ENCODE measurements at regions not wholly inside any gene's neighbourhood (a gene's known extent, or its start where the extent isn't known, plus 50 kb on each side); places are given as distances from the start of the nearest gene placed in this dataset.

DNA sequence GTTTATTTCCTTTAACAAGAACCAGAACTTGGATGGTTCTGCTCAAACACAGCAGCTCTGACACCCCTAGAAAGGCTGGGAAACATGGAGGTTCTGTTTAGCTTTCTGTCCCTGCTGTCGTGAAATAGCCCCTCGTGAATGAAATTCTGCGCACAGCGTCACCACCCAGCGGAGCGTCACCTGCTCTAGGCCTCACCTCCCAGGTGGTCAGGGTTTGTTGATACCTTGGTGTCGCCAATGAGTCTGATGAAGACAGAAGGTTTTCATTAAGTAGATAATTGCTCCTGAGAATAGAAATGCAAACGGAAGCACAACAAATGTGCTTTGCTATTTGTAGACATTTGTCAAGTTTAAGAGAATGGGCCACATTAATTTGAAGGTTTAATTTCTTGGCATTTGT, 135.1 kb downstream of the EDN3 start:
- DNase-seq (ENCODE audit: low read depth), result no peak

DNA sequence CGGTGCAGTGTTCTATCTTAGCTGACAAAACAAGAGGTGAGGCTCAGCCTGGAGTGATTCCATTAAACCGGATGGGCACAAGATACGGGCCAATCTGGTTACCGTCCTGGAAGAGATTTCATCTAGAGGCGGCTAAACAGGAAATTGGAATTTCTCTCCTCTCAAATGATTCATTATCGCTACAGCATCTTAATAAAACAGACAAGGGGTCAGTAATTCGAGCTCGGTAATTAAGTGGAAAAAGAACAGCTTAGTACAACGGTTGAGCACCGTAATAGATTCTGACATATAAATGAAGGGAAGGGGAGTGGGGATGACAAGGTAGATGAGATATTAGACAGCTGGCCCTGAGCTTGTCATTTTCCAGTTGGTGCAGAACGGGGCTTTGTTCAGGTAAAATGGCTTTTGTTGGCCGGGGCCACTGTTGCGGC, 137.2 kb downstream of the EDN3 start:
- no peak for DNase-seq (ENCODE audit: low read depth)

DNA sequence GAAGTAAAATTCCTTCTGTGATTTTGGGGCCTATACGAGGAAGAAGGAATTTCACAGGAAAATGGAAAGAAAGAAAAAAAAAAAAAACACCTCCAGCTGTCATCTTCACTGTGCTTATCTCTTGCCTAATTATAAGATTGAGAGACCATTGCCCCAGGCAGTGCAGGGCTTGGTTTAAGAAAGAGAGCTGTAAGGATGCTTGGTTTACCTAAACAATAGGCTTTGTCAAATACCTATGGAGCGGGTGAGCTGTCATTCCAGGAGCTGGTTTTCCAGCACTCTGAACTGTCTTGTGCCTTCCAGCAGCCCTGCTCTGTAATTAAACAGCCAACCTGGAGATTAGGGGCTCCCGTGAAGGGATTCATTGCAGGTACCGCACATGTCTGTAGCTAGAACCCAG, 137.8 kb downstream of the EDN3 start:
- no peak for DNase-seq (ENCODE audit: low read depth)

DNA sequence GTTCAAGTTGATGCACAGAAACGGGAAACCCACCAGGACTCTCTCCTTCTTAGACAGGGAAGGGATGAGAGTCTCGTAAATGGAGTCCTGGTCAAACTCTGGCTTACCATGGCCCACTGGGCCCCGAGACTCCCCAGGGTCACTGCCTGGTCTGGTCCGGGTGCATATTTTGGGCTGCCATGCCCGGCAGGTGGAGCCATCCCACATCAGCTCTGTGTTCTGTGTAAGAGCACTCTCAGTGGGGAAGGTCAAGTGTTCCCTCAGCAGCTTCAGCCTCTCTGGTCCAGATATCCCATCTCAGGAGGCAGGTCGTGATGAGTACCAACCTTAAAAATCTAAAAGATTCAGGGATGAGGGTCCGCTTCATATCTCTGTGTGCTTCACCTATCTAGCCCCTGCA, 138.8 kb downstream of the EDN3 start:
- no peak for DNase-seq (ENCODE audit: low read depth)

DNA sequence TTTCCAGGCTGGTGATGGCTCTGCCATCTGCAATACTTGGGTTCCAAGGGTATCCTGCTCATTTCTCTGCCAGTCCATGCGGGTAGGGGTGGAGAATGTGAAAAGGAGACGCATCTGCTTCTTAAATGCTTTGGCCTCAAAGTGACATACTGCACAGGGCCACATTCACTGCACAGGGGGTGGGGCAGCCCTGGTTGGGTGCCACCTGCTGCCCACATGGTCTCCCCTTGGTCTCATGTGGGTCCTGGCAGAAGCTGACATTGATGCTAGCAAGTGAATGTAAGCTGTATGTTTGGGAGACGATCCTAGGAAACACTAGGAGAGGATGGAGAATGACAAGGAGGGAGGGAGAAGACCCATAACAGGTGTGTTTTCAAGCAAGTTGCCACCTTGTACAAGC, 140.9 kb downstream of the EDN3 start:
- no peak for DNase-seq (ENCODE audit: low read depth)

DNA sequence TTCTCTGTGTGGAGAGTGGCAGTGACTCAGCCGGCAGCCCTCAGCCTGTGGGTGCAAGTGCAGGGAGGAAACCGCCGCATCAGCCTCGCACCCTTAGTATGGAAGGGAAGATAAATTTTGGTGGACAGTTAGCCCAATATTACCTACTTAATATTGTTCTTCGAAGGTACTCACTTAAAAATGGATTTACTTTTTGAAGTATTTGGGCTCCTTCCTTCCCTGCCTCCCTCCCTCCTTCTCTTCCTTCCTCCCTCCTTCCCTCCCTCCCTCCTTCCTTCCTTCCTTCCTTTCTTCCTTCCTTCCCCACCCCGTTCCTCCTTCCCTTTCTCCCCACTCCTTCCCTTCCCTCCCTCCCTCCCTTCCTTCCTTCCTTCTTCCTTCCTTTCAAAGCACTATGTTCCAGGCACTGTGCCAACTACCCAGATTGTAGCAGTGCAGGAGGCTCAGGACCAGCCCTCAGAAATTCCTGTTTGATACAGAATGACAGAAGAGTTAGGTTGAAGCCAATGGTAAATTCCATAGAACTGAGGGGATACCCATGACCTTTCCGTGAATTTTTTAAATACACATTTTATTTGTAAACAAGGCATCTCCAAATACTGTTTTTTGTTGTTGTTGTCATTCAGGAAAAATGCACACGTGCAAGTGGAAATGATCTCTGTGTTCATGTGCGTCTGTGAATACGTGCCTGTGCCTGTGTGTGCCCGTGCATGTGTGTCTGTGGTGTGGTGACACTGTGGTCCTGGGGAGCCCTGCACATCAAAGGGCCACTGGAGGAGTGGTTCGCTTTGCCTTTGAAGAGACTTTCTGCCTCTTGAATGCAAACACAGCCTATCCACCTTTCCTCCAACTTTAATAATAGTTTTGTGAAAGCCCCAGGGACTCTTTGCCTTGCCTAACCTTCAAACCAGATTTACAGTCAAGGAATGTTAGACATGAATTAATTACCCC, 141.7 kb downstream of the EDN3 start:
- DNase-seq (ENCODE audit: low read depth), result no peak

DNA sequence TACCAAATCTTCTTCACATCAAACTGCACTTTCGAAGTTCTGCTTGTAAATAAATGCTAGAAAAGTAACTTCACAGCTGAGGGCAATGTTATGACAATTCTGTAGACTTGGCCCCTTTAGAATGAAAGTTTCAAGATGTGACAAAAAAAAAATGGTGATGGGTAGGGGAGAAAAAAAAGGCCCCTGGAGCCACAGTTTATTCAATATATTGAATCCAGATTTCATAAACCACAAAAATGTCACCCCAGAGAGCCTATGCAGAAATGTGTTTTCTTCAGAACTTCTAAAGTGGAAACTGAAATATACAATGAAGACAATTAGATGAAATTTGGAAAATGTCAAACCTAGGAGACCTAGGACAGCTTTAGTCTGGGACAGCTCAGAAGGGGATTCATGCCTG, 143.1 kb downstream of the EDN3 start:
- no peak for DNase-seq (ENCODE audit: low read depth)

DNA sequence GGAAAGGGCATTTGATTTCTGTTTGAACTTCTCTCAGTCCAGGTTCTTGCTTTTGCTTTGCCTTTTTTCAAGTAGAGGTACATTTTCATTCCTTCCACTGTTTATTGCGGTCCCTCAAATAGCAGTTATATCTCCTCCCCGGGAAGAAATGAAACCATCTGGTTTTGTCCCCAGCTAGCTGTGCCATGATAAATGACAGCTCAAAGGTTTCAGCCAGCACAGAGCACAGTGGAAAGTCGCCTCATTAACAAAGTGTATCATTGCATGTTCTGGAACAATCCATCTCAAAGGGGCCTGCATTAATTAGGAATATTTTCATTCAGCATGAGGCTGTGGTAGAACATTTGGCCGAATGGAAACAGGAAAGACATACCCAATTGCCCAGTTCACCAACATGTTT, 146.0 kb downstream of the EDN3 start:
- no peak for DNase-seq (ENCODE audit: low read depth)

DNA sequence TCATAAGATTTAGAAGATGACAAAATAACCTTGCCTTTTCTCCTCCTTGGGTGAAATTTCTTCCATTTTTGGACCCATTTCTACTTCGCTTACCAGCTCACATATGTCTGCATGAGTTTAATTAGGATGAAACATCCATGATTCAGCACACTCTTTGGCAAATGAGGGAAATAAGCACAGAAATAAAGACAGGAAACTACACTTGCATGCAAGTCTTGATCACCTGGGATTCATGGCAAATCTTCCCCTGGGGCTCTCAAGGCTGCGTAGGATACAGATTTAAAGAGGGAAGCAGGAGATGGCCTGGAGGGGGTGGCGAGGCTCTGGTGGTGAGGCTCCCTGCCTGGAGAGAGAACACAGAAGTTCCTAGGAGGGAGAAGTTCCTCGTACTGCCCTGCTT, 147.8 kb downstream of the EDN3 start:
- no peak for DNase-seq (ENCODE audit: low read depth)

DNA sequence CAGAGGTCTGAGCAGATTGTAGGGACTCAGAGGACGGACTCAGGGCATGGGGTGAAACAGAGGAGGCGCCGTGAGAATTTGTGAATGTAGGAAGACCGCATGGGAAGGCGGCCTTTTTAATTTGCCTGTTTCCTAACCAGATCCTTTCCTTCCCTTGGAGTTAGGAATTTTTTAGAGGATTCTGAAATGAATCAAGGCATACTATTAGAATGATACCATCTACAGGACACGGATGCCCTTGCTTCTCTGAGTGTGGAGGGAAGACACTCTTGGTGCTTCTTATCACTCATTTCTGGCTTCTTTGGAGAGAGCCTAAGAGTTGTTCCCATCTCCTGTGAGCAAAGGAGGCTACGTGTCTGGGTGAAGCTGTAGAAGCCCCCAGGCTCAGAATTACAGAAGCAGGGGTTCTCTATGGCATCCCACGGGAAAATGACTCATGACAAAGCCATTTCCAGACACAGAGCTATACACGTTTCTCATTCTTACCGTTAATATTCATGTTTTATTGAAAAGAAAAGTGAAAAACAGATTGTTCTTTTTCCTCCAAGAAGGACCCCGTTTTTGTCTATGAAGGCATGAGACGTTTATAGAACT, 148.5 kb downstream of the EDN3 start:
- DNase-seq (ENCODE audit: low read depth), result no peak

DNA sequence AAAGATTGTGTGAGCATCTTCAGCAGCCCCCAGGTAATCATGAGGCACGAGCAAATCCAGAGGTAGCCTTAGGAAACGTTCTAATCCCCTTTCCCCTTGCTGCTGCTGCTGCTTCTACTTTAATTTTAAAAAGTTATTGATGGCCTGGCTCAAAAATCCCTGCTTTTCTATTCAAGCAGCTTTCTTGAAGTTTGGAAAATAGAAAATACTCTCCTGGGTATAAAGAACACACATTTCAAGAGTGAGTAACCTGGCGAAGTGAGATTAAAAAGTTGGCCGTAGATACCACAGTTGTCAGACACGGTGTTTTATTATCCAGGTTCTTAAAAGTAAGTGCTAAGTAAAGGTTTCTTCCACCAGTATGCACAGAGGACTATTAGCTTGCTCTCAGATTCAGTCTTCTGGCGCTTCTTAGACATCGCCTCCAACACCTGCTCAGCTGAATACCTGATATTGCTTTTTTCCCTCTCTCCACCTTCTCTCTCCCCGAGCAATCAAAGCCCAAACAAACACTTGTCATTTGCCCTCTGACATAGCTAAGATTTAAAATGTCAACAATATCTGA, 150.7 kb downstream of the EDN3 start:
- no peak for DNase-seq (ENCODE audit: low read depth)

DNA sequence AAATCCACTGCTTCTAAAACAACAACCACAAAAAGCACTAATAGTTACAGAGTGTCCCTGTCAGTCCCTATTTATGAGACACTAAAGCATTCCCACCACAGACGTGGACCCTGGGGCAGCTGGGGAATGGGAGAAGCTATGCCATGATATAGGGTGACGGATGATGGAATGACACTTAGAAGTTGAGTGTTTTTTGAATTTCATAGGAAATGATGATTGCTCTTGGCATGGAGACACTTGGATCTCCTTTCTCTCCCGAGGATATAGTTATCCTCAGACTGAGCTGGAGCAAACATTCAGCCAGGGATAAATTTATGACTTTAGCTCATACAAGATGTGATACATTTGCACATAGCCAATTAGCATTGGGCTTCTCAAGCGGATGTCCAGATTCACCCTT, 151.2 kb downstream of the EDN3 start:
- DNase-seq (ENCODE audit: low read depth), result no peak

DNA sequence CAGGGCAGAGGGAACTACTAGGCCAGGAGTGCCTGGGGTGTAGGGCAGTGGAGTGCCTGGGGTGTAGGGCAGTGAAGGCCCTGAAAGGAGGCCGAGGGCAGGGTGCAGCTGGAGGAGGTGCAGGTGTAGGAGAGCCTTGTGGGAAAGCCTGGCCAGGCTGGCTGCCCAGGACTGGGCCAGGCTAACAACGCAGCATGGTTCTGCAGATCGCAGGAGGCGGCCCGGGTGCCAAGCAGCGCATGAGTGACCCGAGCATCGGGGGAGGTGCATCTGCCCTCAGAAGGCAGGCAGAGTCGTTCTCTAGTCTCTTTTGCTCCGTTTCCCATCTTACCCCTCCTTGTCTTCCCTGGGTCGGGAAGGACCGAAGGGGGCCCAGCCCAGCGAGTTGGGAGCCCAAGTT, 151.5 kb upstream of the PHACTR3 start:
- no peak for DNase-seq (ENCODE audit: low read depth)

DNA sequence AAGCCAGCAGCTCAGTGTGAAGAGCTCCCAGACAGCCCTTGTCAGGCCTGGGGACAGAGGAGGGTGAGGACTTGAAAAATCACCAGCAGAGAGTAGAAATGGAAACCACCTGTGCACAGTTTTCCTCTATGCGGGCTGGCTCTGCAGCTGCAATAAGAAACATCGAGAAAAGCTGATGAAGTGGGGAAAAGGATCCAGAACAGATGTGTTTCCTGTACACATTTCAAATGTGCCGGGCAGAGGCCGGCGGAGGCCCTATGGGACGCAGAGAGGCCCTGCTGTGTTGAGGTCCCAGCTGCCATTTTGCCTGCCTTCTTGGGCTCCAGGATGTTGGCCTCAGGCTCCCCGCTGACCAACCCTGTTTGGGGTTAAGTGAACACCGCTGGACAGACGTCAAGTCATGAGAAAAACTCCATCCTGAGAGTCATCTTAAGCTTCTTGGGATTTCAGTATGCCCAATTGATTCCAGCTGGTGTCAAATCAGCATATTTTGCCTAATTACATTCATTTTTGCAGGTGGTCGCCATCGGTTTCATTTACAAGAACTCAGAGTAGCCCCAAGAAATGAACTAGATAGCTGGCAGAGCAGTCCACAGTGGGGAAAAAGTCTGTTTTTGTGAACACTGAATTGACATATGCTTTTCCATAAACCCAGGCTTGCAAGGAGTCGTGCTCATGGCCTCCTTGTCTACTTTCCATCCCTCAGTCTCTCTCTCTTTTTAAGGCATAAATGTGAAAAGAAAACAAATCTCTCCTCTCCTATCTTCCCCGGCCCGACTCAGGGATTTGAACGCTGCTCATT, 150.4 kb upstream of the PHACTR3 start:
- DNase-seq (ENCODE audit: low read depth), result no peak

DNA sequence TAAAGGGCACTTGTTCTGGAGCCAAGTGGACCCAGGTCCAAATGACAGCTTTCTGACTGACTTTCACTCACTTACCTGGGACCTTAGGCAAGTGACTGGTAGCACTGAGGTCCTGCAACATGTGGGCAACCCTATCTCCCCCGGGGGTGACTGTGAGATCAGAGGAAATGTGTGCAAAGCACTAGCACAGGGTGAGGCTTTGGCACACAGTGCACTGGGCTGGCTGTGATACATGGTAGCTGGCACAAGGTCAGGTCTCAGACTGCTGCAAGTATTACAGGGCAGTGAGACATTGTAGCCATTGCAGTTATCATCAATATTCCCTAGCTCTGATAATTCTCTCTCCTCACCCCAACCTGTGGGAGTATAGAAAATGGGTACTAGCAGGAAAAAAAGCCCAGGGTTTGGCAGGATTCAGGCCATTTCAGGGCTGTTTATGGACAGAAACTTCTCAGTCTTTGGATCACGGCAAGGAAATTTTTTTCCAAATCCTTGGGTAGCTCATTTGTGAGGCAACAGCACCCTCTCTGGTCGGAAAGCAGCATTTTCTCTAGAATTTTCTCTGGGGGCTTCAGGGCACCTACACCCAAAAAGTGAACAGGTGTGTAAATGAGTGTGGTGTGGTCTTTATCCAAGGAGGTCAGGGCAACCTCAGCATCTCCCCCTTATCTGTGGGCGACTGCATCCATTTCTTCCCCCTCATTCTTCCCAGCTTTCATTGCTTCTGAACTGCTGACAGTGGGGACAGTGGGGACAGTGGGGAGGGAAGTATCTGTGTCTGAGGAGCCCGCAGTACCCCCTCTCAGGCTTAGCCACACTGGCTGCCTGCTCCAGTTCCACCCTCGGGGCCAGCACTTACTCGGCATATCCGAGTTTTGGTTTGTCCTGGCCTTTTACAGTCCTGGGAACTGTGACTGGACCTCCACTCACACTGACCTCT, 148.7 kb upstream of the PHACTR3 start:
- DNase-seq (ENCODE audit: low read depth), result no peak

DNA sequence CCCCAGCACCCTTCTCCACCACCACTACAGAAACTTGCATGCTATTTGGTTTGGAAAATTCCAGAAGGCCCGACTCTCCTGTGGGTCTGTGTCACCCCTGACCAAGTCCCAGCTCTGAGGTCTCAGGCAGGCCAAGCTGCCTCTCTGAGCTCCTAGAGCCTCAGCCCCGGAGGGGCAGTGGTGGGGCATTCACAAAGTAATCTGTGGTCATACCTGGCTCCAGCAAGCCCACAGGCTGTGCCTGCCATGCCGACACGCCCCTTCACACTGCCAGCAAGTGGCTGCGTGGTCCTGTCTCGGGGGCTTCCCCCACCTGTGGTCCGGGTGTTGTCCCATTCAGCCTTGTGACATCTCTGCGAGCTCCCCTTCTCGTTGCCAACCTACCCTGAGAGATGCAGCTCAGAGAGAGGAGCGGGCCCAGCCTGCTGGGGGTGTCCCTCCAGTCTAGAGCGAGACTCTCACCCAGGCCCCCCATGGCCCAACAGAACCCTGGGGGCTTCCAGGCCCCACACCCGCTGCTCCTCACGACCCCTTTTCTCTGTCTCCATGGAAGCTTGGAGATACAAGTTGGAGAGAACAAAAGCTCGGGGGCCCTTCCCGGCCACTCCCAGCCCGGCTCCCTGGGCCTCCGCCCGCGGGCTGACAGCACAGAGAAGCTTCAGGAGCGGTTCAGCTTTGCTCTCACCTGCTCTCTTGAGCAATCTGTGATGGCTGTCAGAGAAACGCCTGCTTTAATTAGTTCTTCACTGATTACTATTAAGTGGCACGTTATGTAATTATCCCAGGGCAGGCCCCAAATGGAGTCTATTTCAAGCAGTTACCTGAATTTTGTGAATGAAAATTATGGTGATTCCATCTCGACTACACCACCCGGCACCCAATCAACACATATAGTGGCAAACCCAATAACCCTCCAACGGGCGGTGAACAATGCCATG, 147.7 kb upstream of the PHACTR3 start:
- no peak for DNase-seq (ENCODE audit: low read depth)

DNA sequence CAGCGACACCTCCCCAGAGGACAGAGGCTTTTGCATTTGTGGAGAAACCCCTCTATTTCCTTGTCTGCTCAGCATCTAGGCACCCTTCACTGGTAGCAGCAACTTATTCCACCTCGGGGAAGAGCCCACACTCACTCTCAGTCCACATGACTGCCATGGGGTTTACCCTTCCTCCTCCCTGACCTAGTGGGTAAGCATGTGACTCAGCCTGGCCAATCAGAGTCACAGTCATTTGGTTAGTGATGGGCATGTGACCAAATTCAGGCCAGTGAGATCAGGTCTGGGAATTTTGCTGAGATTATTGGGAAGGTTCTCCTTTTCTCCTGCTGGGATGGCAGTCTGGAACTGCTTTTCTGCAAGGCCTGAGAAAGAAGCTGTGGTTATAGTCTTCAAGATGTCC, 145.7 kb upstream of the PHACTR3 start:
- DNase-seq (ENCODE audit: low read depth), result no peak

DNA sequence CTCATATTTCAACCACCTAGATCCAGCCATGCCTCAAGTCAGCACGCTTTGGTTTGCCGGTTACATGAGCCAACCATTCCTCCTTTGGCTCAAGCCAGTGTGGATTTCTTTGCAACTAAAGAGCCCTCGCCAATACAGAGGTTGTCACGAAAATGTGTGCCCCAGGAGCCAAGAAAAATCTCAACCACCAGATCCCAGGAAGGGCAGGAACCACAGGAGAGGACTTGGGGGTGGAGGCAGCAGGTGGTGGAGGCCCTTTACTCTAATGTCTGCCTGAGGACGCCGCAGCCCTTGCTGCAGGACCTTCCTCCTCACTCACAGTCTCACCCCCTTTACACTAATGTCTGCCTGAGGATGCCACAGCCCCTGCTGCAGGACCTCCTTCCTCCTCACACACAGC, 144.8 kb upstream of the PHACTR3 start:
- no peak for DNase-seq (ENCODE audit: low read depth)

DNA sequence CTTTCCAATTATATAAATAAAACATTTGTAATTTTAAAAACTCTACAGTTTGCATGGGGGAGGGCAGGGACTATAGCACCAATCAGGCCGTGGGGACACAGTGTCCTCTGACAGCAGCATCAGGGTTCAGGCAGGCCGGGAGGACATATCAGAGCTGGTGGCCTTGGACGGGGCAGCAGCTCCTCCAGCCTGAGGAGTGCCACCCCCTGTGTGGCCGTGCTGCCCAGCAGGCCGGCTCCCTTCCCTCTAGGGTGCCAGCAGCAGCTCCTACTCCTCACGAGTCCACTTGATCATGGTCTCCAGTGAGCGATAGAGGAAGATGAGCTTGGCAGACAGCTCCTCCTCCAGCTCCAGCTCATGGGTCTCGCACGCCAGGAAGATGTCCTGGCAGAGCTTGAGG, 144.0 kb upstream of the PHACTR3 start:
- no peak for DNase-seq (ENCODE audit: low read depth)

DNA sequence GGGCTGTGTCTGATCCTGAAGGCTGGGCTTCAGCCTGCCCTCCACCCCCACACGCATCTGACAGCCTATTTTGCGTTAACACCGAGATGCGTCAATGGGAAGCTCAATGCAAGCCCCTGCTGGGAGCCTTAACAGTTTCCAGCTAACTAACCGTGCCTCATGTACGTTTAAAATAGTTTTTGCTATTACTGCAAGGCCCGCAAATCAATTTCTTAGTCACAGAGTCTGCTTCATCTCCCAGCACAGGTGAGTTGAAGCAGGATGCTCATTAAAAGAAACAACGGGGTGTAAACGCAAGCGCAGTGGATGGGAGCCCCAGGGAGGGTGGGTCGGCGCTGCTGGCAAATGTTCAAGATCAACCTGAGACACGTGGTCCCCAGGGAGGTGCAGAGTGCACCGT, 142.8 kb upstream of the PHACTR3 start:
- no peak for DNase-seq (ENCODE audit: low read depth)

All from activated T-helper 9 cell treated with anti-CD3 and anti-CD28 coated beads, Interleukin-2, amount 50 U/mL, for 16 hours (primary cell).